Muscle layer of colon (tissue), 2 donors: ENCODE measurements at regions not wholly inside any gene's neighbourhood (a gene's known extent, or its start where the extent isn't known, plus 50 kb on each side); places are given as distances from the start of the nearest gene placed in this dataset.

Experiments used
- H3K27ac ChIP-seq: one replicate; pipeline ENCODE4 v1.7.0; 2013; ENCODE audit warnings: low read depth, mild to moderate bottlenecking, low read length, moderate library complexity
- H3K27me3 ChIP-seq, 2 donors: one replicate each; pipeline ENCODE4 v1.7.0; 2013; ENCODE audit warnings: low read length in 2 of 2, mild to moderate bottlenecking in 2 of 2; ENCODE audit not compliant: insufficient read depth in 2 of 2, control insufficient read depth in 1 of 2
- H3K36me3 ChIP-seq: one replicate; pipeline ENCODE4 v1.7.0; 2013; ENCODE audit warnings: mild to moderate bottlenecking, low read length; ENCODE audit not compliant: insufficient read depth
- H3K4me1 ChIP-seq: one replicate; pipeline ENCODE4 v1.7.0; 2013; ENCODE audit warnings: mild to moderate bottlenecking, low read length; ENCODE audit not compliant: insufficient read depth
- H3K4me3 ChIP-seq, 2 donors: one replicate each; pipeline ENCODE4 v1.7.0; 2013; ENCODE audit warnings: low read length in 2 of 2, low read depth in 1 of 2, mild to moderate bottlenecking in 1 of 2, moderate library complexity in 1 of 2
- H3K9ac ChIP-seq: one replicate; pipeline ENCODE4 v1.7.0; 2013; ENCODE audit warnings: low read length
- H3K9me3 ChIP-seq: one replicate; pipeline ENCODE4 v1.7.0; 2013; ENCODE audit warnings: mild to moderate bottlenecking, low read length
- donor health status: abdominal sarcoma.
- donor health status: Adenocarcinoma of cecum.

DNA sequence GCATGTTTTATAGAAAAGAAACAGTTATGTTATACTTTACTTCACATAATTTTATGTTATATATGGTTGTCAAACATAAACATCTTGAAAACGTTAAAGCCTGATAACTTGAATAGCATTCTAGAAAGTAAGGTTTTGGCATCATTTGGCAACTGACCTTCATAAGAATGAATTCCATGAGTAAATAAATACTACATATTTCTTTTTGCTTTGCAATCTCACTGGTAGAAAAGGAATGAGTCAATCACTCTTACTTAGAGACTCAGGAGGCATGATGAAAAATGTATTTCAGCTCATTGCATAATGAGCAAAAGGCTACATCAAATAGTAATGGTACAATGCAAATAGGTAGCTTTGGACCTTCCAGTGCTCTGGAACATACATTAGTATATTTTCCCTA lies 1381.9 kb downstream of the EFNB2 start:
- Histone ChIP-seq H3K36me3 (no peaks in the 10 kb centered on the region), H3K9ac (no peak overlapping the region), H3K27me3 (no peaks in the 10 kb centered on the region), H3K9me3 (no peaks in the 10 kb centered on the region), H3K4me1 (no peaks in the 10 kb centered on the region), H3K4me3 (no peak overlapping the region), H3K27ac (no peak overlapping the region)

DNA sequence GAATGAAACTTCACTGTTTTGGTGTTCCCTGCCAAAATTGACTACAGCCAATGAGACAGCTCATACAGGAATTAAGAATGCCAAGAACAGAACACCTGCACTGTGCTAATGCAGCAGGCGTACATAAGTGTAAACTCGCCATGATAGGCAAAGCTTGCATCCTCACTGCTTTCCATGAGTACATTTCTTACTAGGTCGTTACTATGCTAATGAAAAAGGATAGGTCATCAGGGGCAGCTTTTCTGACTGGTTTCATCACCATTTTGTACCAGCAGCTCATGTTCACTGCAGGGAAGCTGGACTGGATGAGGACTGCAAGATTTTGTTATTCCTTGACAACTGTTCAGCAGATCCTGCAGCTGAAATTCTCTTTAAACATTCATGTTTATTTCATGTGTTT lies 1383.8 kb downstream of the EFNB2 start:
- H3K4me1 ChIP-seq: no peaks in the 10 kb centered on the region
- no peaks in the 10 kb centered on the region for H3K27me3 ChIP-seq
- no peaks in the 10 kb centered on the region for H3K36me3 ChIP-seq
- no peak overlapping the region for H3K27ac ChIP-seq
- no peaks in the 10 kb centered on the region for H3K9me3 ChIP-seq
- H3K9ac ChIP-seq: no peak overlapping the region
- no peak overlapping the region for H3K4me3 ChIP-seq

GRCh38 chr13:105147461-105147860 lies 1388.0 kb downstream of the EFNB2 start:
- H3K4me3 ChIP-seq: no peak overlapping the region
- H3K4me1 ChIP-seq: no peaks in the 10 kb centered on the region
- H3K9ac ChIP-seq: no peak overlapping the region
- H3K36me3 ChIP-seq: no peaks in the 10 kb centered on the region
- H3K27ac ChIP-seq: no peak overlapping the region
- H3K9me3 ChIP-seq: no peaks in the 10 kb centered on the region
- no peaks in the 10 kb centered on the region for H3K27me3 ChIP-seq

GRCh38 chr13:105144936-105145335 lies 1390.5 kb downstream of the EFNB2 start:
- Histone ChIP-seq H3K27me3 (no peaks in the 10 kb centered on the region), H3K4me3 (no peak overlapping the region), H3K4me1 (no peaks in the 10 kb centered on the region), H3K27ac (no peak overlapping the region), H3K36me3 (no peaks in the 10 kb centered on the region), H3K9ac (no peak overlapping the region), H3K9me3 (no peaks in the 10 kb centered on the region)

GRCh38 chr13:105144020-105144419 lies 1391.4 kb downstream of the EFNB2 start:
- Histone ChIP-seq H3K36me3 (no peaks in the 10 kb centered on the region), H3K27ac (no peak overlapping the region), H3K9me3 (no peaks in the 10 kb centered on the region), H3K4me3 (no peak overlapping the region), H3K27me3 (no peaks in the 10 kb centered on the region), H3K4me1 (no peaks in the 10 kb centered on the region), H3K9ac (no peak overlapping the region)

- Histone ChIP-seq H3K4me3 (no peak overlapping the region), H3K9me3 (no peaks in the 10 kb centered on the region), H3K27me3 (no peaks in the 10 kb centered on the region), H3K27ac (no peak overlapping the region), H3K4me1 (no peaks in the 10 kb centered on the region), H3K9ac (no peak overlapping the region), H3K36me3 (no peaks in the 10 kb centered on the region)
Measured at GRCh38 chr13:105142556-105142955, 1392.9 kb downstream of the EFNB2 start.

- Histone ChIP-seq H3K27me3 (no peaks in the 10 kb centered on the region), H3K9ac (no peak overlapping the region), H3K4me1 (no peaks in the 10 kb centered on the region), H3K27ac (no peak overlapping the region), H3K9me3 (no peaks in the 10 kb centered on the region), H3K36me3 (no peaks in the 10 kb centered on the region), H3K4me3 (no peak overlapping the region)
Measured at GRCh38 chr13:105139380-105140285, 1395.8 kb downstream of the EFNB2 start.

DNA sequence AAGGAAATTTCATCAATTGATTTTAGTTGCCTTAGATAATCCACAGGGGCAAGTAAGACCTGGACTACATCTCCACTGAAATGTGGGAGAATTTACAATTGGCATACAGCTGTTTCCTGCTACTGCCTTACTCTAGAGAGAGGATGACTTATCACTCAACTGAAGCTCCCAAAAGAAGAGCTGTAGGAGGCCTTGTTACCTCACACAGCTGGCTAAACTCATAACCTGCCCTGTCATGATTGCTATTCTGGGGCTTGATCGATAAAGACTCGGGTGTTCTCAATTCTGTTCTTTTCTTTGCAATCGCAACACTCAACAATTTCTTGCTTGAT lies 1396.4 kb downstream of the EFNB2 start:
- Histone ChIP-seq H3K4me3 (no peak overlapping the region), H3K9ac (no peak overlapping the region), H3K4me1 (no peaks in the 10 kb centered on the region), H3K27me3 (no peaks in the 10 kb centered on the region), H3K27ac (no peak overlapping the region), H3K9me3 (no peaks in the 10 kb centered on the region), H3K36me3 (no peaks in the 10 kb centered on the region)

- no peaks in the 10 kb centered on the region for H3K36me3 ChIP-seq
- no peaks in the 10 kb centered on the region for H3K27me3 ChIP-seq
- no peak overlapping the region for H3K27ac ChIP-seq
- no peak overlapping the region for H3K4me3 ChIP-seq
- no peaks in the 10 kb centered on the region for H3K4me1 ChIP-seq
- no peaks in the 10 kb centered on the region for H3K9me3 ChIP-seq
- H3K9ac ChIP-seq: no peak overlapping the region
Measured at GRCh38 chr13:105135852-105136615, 1399.4 kb downstream of the EFNB2 start.

GRCh38 chr13:105127732-105128131 lies 1407.7 kb downstream of the EFNB2 start:
- Histone ChIP-seq H3K4me1 (no peaks in the 10 kb centered on the region), H3K36me3 (no peaks in the 10 kb centered on the region), H3K9ac (no peak overlapping the region), H3K27me3 (no peaks in the 10 kb centered on the region), H3K9me3 (no peaks in the 10 kb centered on the region), H3K27ac (no peak overlapping the region), H3K4me3 (no peak overlapping the region)

- no peak overlapping the region for H3K27ac ChIP-seq
- no peaks in the 10 kb centered on the region for H3K9me3 ChIP-seq
- no peak overlapping the region for H3K4me3 ChIP-seq
- H3K27me3 ChIP-seq: no peaks in the 10 kb centered on the region
- no peaks in the 10 kb centered on the region for H3K36me3 ChIP-seq
- no peaks in the 10 kb centered on the region for H3K4me1 ChIP-seq
- H3K9ac ChIP-seq: no peak overlapping the region
Measured at GRCh38 chr13:105121221-105121620, 1414.2 kb downstream of the EFNB2 start.
